IPS-NIHi11 (cell line): ENCODE measurements at regions not wholly inside any gene's neighbourhood (a gene's known extent, or its start where the extent isn't known, plus 50 kb on each side); places are given as distances from the start of the nearest gene placed in this dataset.

Experiments used
- DNase-seq: peaks from one replicate; pipeline ENCODE4 v3.0.0; 2012; ENCODE audit warnings: mixed read lengths, low spot score

GRCh38 chr13:85896516-85897450, 97.6 kb upstream of the SLITRK6 start:
- DNase-seq: peak; percentile 17

DNA sequence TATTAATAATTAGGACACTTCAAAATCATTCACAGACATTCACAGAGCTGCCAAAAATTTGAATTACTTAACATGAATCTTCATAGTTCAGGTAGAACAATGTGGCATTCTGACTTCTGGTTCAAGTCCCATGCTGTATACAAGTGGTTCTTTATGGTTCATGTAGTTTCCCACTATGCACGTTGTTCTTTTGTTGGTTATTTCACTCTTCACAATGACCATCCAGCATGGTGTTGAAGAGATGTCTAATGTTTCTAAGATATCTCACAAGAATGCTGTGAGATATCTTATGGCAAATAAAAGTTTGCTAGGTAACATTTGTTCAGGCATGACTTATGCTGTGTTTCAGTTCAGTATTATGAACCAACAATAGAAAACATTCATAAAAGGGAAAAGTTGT, 88.2 kb upstream of the SLITRK6 start:
- DNase-seq: no peak

DNA sequence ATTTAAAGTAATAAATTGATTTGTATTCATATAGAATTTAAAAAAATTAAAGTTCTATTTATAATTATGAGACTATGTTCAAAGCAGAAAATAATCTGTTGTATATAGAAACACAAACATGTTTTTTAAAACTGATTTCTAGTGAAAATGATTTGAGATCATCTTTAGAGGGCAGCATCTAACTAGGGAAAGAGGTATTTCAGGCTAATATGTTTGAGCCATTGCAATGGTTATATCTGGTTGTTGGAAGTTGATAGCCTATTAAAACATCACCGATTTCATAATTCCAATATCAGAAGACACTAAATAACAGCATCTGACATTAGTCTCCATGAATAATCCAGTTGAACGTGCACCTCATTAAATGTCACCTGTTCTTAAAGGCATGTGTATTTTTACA, 79.8 kb upstream of the SLITRK6 start:
- no peak for DNase-seq

- DNase-seq: peak; percentile 23
These were observed 65.8 kb upstream of the SLITRK6 start for GRCh38 chr13:85864963-85865530.

DNA sequence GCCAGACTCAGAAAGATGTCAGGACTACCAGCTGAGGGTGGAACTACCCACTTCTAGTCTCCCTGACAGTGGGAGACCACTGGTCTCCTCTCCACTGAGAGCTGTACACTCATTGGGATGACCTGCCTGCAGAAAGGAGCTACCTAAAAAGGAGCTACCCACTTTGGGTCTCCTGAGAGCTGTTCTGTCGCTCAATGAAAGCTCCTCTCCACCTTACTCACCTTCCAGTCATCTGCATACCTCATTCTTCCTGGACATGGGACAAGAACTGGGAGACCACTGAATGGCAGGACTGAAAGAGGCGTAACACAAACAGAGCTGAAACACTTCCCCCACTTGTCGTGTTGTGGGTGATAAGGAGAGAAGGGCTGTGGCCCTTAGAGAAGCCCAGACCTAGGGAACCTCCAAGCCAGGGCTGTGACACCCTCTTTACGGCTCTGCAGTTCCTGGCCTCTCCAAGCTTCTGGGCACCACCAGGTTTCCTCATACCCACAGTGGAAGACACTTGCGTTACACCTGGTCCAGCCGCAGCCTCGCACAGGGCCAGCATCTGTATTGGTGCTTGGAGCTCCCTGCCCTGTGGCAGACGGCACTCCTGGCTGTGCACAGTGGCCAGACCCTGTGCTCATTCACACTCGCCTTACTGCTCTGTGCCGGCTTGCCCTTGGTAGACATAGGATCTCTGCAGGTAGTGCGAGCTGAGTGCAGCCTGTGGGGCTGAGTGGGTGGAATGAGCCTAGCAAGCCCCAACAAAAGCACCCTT, 54.9 kb upstream of the SLITRK6 start:
- DNase-seq: no peak

GRCh38 chr13:85853161-85853894, 54.1 kb upstream of the SLITRK6 start:
- DNase-seq: no peak
